GM20000 (cell line): ENCODE measurements at regions not wholly inside any gene's neighbourhood (a gene's known extent, or its start where the extent isn't known, plus 50 kb on each side); places are given as distances from the start of the nearest gene placed in this dataset.

Experiments
- DNase-seq: peaks from one replicate; pipeline ENCODE4 v3.0.0; 2012; ENCODE audit warnings: low spot score
- CTCF ChIP-seq: IDR thresholded peaks from 2 replicates; pipeline ENCODE4 v1.5.1; 2012; ENCODE audit warnings: mild to moderate bottlenecking, control low read depth; ENCODE audit errors: extremely low read depth, missing control alignments

DNA sequence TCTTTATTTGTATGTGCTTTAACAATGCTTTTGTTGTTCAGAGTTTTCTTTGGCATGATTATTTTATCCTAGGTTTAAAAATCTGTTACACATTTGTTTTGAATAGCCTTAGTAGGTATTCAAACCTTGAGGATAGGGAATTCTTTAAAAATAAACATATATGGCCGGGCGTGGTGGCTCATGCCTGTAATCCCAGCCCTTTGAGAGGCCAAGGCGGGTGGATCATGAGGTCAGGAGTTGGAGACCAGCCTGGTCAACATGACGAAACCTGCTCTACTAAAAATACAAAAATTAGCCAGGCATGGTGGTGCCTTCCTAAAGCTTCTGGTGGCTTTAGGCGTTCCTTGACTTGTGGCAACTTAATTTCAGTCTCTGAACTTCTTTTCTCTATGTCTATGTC lies 743.3 kb upstream of the EPHA6 start:
- TF ChIP-seq CTCF = no peak
- no peak for DNase-seq

DNA sequence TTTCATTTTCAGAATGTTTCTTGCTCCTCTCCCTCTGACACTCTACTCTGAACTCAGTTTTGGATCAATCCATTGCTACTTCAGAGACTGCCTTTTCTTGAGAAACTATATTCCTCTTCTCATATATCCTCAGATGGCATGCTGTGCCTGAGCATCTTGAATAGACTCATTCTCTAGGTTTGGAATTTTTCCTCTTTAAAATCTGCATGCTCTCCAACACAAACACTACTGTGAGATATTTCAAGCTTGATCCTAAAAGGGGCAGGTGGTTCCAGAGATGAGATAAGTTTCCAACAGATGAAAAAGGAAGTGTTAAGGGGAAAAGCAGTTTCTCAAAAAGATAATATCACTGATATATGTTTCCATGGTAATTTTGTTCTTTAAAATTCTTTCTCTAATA lies 742.2 kb upstream of the EPHA6 start:
- no peak for DNase-seq
- TF ChIP-seq CTCF = no peak

- TF ChIP-seq CTCF = no peak
- no peak for DNase-seq
These were observed 730.8 kb upstream of the EPHA6 start for GRCh38 chr3:96083610-96084009.

- no peak for TF ChIP-seq CTCF
- DNase-seq = no peak
These were observed 728.4 kb upstream of the EPHA6 start for GRCh38 chr3:96086018-96086417.

DNA sequence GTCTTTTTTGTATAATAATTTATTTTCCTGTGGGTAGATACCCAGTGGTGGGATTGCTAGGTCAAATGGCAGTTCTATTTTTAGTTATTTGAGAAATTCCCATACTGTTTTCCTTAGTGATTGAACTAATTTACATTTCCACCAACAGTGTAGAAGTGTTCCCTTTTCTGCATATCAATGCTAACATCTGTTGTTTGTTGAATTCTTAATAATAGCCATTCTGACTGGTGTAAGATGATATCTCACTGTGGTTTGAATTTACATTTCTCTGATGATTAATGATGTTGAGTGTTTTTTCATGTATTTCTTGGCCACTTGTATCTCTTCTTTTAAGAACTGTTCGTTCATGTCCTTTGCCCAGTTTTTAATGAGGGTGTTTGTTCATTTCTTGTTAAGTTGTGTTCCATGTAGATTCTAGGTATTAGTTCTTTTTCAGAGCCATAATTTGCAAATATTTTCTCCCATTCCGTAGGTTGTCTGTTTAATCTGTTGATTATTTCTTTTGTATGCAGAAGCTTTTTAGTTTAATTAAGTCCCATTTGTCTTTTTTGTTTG lies 713.3 kb upstream of the EPHA6 start:
- DNase-seq = no peak
- TF ChIP-seq CTCF = no peak

DNA sequence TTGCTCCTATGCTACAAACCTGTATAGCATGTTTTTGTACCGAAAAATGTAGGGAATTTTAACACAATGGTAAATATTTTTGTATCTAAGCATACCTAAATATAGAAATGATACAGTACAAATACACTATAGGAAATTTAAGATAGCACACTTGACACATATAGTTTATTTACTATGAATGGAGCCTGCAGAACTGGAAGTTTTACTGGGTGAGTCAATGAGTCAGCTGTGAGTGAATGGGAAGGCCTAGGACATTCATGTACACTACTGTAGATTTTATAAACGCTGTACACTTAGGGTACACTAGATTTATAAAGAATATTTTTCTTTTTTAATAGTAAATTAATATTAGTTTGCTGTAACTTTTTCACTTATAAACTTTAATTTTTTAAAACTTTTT lies 707.7 kb upstream of the EPHA6 start:
- no peak for TF ChIP-seq CTCF
- no peak for DNase-seq
